Left ventricle myocardium inferior (tissue), 1 donor: ENCODE measurements at regions not wholly inside any gene's neighbourhood (a gene's known extent, or its start where the extent isn't known, plus 50 kb on each side); places are given as distances from the start of the nearest gene placed in this dataset.

Experiments used
- DNase-seq: peaks from one replicate; pipeline ENCODE4 v3.0.0-alpha.2; 2020
- H3K27ac ChIP-seq: fragments of 200-600 bp; replicated peaks from 2 replicates; pipeline ENCODE4 v1.8.0; 2021
- H3K27me3 ChIP-seq: fragments of 200-600 bp; 2 replicates; pipeline ENCODE4 v1.8.0; 2021; ENCODE audit warnings: low read depth
- H3K36me3 ChIP-seq: fragments of 200-600 bp; 2 replicates; pipeline ENCODE4 v1.8.0; 2021
- H3K4me1 ChIP-seq: fragments of 200-600 bp; 2 replicates; pipeline ENCODE4 v1.8.0; 2021
- H3K4me3 ChIP-seq: fragments of 200-600 bp; 2 replicates; pipeline ENCODE4 v1.8.0; 2021; ENCODE audit warnings: mild to moderate bottlenecking, moderate library complexity
- H3K9me3 ChIP-seq: fragments of 200-600 bp; replicated peaks from 2 replicates; pipeline ENCODE4 v1.8.0; 2021
- CTCF ChIP-seq: fragments of 200-600 bp; IDR thresholded peaks from 2 replicates; pipeline ENCODE4 v1.8.0; 2021; ENCODE audit warnings: antibody characterized with exemption, mild to moderate bottlenecking, borderline replicate concordance
- intact Hi-C: fragments of 100-400 bp; cut with micrococcal nuclease; formaldehyde crosslinking; loops from one replicate; pipeline ENCODE4 v1.11.0; 2022
- donor health status: DM: no; HTN: yes; CAD: no; lungs with severe emphysema.

- Histone ChIP-seq H3K27ac (no peak overlapping the region), H3K27me3 (peaks cover 79% of the 10 kb centered on the region), H3K9me3 (peaks cover 24% of the 10 kb centered on the region), H3K36me3 (no peaks in the 10 kb centered on the region), H3K4me1 (no peaks in the 10 kb centered on the region), H3K4me3 (no peak overlapping the region)
- no peak for DNase-seq
- intact Hi-C loops: no loop called here
- no peak for TF ChIP-seq CTCF
Measured at GRCh38 chr15:20349774-20350498, 191.7 kb downstream of the GOLGA6L6 start.

DNA sequence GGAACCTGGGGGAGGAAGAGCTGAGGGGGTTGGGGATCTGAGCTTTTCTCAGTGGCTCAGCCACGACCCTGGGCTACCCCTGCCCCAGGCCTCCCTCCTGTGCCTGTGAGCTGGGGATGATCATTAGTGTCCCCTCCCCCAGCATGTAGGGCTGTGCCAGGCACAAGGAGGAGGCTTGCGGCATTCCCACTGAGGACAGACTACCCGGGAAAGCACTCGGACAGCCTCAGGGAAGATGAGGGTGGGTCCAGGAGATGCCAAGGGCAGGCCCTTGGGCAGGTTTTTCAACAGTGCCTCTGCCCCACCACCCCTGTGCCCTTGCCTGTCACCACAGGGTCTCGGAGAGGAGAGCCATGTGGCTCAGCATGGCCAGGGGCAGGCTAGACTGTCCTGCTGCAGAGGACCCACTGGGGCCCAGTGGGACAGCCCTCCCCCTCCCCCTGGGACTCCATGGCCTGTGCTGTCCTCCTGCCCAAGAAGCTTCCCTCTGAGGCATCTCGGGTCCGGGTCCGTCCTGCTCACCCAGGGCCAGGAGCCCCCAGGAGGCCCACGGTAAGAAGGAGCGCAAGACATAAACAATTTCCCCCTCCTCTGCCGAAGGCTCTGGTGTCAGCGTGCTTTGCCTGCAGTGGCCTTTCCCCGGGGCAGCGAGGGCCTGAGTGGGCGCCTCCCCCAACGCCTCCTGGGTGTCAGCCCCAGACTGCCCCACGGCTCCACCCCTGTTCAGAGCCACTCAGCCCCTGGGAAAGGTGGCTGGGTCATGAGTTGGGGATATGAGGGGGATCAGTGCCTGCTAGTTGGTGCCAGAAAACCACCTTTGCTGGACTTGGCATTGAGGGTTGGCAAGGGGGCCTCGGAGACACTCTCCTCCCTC is 192.5 kb downstream of the GOLGA6L6 start:
- no peak overlapping the region for H3K4me3 ChIP-seq
- intact Hi-C loops: no loop called here
- no peaks in the 10 kb centered on the region for H3K4me1 ChIP-seq
- peaks cover 30% of the 10 kb centered on the region for H3K9me3 ChIP-seq
- peaks cover 71% of the 10 kb centered on the region for H3K27me3 ChIP-seq
- H3K27ac ChIP-seq: no peak overlapping the region
- TF ChIP-seq CTCF: no peak
- no peaks in the 10 kb centered on the region for H3K36me3 ChIP-seq
- DNase-seq: no peak

DNA sequence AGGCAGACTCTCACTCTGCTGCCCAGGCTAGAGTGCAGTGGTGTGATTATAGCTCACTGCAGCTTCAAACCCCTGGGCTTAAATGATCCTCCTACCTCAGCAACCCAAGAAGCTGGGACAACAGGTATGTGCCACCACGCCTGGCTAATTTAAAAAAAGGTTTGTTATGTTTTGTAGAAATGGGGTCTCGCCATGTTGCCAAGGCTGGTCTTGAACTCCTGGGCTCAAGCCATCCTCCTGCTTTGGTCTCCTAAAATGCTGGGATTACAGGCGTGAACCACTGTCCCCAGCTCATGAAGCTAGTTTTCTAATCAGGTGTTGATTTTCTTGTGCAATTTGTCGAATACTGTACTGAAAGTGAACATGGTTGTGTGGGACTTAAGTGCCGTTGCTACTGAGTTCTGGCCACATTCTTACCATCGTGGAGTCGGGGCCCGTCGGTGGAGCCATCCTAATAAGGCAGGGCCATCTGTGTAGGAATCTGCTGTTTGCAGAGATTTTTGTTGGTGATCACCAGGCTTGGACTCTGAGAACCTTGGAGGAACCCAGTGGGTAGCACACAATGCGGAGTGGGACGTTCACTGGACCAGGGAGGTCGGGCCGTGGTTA is 193.2 kb downstream of the GOLGA6L6 start:
- intact Hi-C loops: no loop called here

GRCh38 chr15:20346082-20346805 is 195.4 kb downstream of the GOLGA6L6 start:
- Histone ChIP-seq H3K4me1 (no peaks in the 10 kb centered on the region), H3K9me3 (peaks cover 35% of the 10 kb centered on the region), H3K36me3 (no peaks in the 10 kb centered on the region), H3K4me3 (no peak overlapping the region), H3K27ac (no peak overlapping the region), H3K27me3 (peaks cover 50% of the 10 kb centered on the region)
- TF ChIP-seq CTCF: no peak
- no peak for DNase-seq
- intact Hi-C loops: no loop called here

More for the DNA sequence above, 193.2 kb downstream of the GOLGA6L6 start:
- TF ChIP-seq CTCF: no peak
- H3K27ac ChIP-seq: no peak overlapping the region
- peaks cover 67% of the 10 kb centered on the region for H3K27me3 ChIP-seq
- no peak overlapping the region for H3K4me3 ChIP-seq
- H3K36me3 ChIP-seq: no peaks in the 10 kb centered on the region
- no peaks in the 10 kb centered on the region for H3K4me1 ChIP-seq
- peaks cover 33% of the 10 kb centered on the region for H3K9me3 ChIP-seq
- no peak for DNase-seq

DNA sequence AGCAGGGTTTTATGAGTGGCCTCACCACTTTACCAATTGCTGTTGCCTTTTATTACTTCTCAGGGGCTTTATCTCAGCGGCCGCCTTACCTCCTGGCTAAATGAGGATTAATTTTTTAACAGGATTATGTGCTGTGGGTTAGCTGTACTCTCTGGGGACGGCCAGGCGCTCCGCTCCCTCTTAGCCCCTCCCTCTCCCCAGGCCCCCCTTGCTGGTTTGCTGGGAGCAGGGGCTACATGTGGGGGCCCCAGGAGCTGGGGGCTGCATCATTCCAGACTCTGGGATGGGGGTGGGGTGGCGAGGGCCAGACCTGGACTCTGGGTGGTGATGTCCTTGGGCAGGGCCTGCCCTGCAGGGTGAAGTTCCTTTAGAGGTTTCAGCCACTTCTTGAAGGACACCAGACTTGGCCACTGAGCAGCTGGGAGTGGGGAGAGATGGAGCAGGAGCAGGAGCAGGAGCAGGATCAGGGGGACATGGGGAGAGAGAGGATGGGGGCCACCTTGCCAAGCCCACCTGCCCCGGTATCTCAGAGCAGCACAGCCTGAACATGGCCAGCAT is 196.1 kb downstream of the GOLGA6L6 start:
- Histone ChIP-seq H3K4me1 (no peaks in the 10 kb centered on the region), H3K27ac (no peak overlapping the region), H3K36me3 (no peaks in the 10 kb centered on the region), H3K27me3 (peaks cover 43% of the 10 kb centered on the region), H3K4me3 (no peak overlapping the region), H3K9me3 (peaks cover 36% of the 10 kb centered on the region)
- no peak for TF ChIP-seq CTCF
- intact Hi-C loops: no loop called here
- DNase-seq: no peak
